ENCODE measurements at regions not wholly inside any gene's neighbourhood (a gene's known extent, or its start where the extent isn't known, plus 50 kb on each side); places are given as distances from the start of the nearest gene placed in this dataset.
A peak's percentile ranks its signal among the peaks of the same experiment; 100 is the strongest.

DNA sequence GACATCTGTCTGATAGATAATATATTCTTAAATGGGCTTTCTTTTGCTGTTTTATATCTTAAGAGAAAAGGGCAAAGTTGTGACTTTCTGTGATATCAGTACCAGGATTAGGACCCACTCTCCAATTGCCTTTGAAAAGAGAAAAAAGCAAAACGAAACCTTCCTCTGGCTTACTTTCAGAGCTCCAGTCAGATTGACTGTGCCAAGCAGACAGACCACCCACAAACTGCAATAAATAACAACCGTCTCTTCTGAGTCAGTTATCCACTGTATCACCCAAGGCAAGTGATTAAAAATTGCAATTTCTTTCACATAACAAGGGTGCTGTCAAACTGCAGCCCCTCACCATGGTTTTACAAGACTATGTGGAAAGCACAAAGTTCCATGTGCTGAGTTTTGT, 230.5 kb upstream of the SETBP1 start:
- Histone ChIP-seq H3K9ac (ENCODE audit: insufficient read depth, low read length) (no peak overlapping the region), H2AFZ (ENCODE audit: low read length) (no peak overlapping the region), H3K9me3 (ENCODE audit: control insufficient read depth, insufficient read depth, low read depth, low read length) (no peaks in the 10 kb centered on the region), H3K36me3 (ENCODE audit: control insufficient read depth, insufficient read depth, low read length) (no peaks in the 10 kb centered on the region), H4K20me1 (ENCODE audit: control insufficient read depth, extremely low read depth, insufficient read depth, low read length) (no peaks in the 10 kb centered on the region), H3K4me2 (ENCODE audit: extremely low read depth, insufficient read depth, low read length) (no peak overlapping the region), H3K27ac (ENCODE audit: insufficient read depth, low read length) (no peak overlapping the region), H3K27me3 (ENCODE audit: control insufficient read depth, insufficient read depth, low read length) (no peaks in the 10 kb centered on the region), H3K4me1 (ENCODE audit: control insufficient read depth, extremely low read depth, insufficient read depth, low read length) (no peaks in the 10 kb centered on the region), H3K79me2 (ENCODE audit: control insufficient read depth, insufficient read depth, low read length) (no peaks in the 10 kb centered on the region), H3K4me3 (replicated peaks in 1 of 4; ENCODE audit: control extremely low read depth in 1 of 4, insufficient read depth in 1 of 4, low read depth in 3 of 4, low read length in 4 of 4) (no peak overlapping the region)
- TF ChIP-seq EZH2 (IDR thresholded peaks at IDR 0.05; ENCODE audit: low read length, missing control alignments), result no peak
- TF ChIP-seq, protein P1, sequence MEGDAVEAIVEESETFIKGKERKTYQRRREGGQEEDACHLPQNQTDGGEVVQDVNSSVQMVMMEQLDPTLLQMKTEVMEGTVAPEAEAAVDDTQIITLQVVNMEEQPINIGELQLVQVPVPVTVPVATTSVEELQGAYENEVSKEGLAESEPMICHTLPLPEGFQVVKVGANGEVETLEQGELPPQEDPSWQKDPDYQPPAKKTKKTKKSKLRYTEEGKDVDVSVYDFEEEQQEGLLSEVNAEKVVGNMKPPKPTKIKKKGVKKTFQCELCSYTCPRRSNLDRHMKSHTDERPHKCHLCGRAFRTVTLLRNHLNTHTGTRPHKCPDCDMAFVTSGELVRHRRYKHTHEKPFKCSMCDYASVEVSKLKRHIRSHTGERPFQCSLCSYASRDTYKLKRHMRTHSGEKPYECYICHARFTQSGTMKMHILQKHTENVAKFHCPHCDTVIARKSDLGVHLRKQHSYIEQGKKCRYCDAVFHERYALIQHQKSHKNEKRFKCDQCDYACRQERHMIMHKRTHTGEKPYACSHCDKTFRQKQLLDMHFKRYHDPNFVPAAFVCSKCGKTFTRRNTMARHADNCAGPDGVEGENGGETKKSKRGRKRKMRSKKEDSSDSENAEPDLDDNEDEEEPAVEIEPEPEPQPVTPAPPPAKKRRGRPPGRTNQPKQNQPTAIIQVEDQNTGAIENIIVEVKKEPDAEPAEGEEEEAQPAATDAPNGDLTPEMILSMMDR (conservative IDR thresholded peaks at IDR 0.05 in 1 of 2, IDR thresholded peaks at IDR 0.05 in 1 of 2; ENCODE audit: low read depth in 1 of 2, low read length in 2 of 2), result no peak
- DNase-seq (ENCODE audit: low read depth in 2 of 2), result no peak

- H3K27me3 ChIP-seq (ENCODE audit: control insufficient read depth, insufficient read depth, low read length), result no peaks in the 10 kb centered on the region
- H3K9me3 ChIP-seq (ENCODE audit: control insufficient read depth, insufficient read depth, low read depth, low read length), result no peaks in the 10 kb centered on the region
- H3K4me3 ChIP-seq (replicated peaks in 1 of 4; ENCODE audit: control extremely low read depth in 1 of 4, insufficient read depth in 1 of 4, low read depth in 3 of 4, low read length in 4 of 4), result no peak overlapping the region
- H3K27ac ChIP-seq (ENCODE audit: insufficient read depth, low read length), result no peak overlapping the region
- H3K79me2 ChIP-seq (ENCODE audit: control insufficient read depth, insufficient read depth, low read length), result no peaks in the 10 kb centered on the region
- TF ChIP-seq, protein P1 (conservative IDR thresholded peaks at IDR 0.05 in 1 of 2, IDR thresholded peaks at IDR 0.05 in 1 of 2; ENCODE audit: low read depth in 1 of 2, low read length in 2 of 2), result no peak
- no peak for TF ChIP-seq EZH2 (IDR thresholded peaks at IDR 0.05; ENCODE audit: low read length, missing control alignments)
- no peaks in the 10 kb centered on the region for H4K20me1 ChIP-seq (ENCODE audit: control insufficient read depth, extremely low read depth, insufficient read depth, low read length)
- no peak overlapping the region for H2AFZ ChIP-seq (ENCODE audit: low read length)
- no peaks in the 10 kb centered on the region for H3K36me3 ChIP-seq (ENCODE audit: control insufficient read depth, insufficient read depth, low read length)
- no peak overlapping the region for H3K9ac ChIP-seq (ENCODE audit: insufficient read depth, low read length)
- peak; percentile 53 to 65 for DNase-seq (ENCODE audit: low read depth in 2 of 2)
- H3K4me1 ChIP-seq (ENCODE audit: control insufficient read depth, extremely low read depth, insufficient read depth, low read length), result no peaks in the 10 kb centered on the region
- H3K4me2 ChIP-seq (ENCODE audit: extremely low read depth, insufficient read depth, low read length), result no peak overlapping the region
These were observed 228.3 kb upstream of the SETBP1 start for GRCh38 chr18:44452346-44452745.

- Histone ChIP-seq H3K79me2 (ENCODE audit: control insufficient read depth, insufficient read depth, low read length) (no peaks in the 10 kb centered on the region), H3K36me3 (ENCODE audit: control insufficient read depth, insufficient read depth, low read length) (no peaks in the 10 kb centered on the region), H3K4me2 (ENCODE audit: extremely low read depth, insufficient read depth, low read length) (no peak overlapping the region), H4K20me1 (ENCODE audit: control insufficient read depth, extremely low read depth, insufficient read depth, low read length) (no peaks in the 10 kb centered on the region), H3K4me3 (replicated peaks in 1 of 4; ENCODE audit: control extremely low read depth in 1 of 4, insufficient read depth in 1 of 4, low read depth in 3 of 4, low read length in 4 of 4) (no peak overlapping the region), H3K9me3 (ENCODE audit: control insufficient read depth, insufficient read depth, low read depth, low read length) (no peaks in the 10 kb centered on the region), H3K27me3 (ENCODE audit: control insufficient read depth, insufficient read depth, low read length) (no peaks in the 10 kb centered on the region), H2AFZ (ENCODE audit: low read length) (no peak overlapping the region), H3K27ac (ENCODE audit: insufficient read depth, low read length) (no peak overlapping the region), H3K4me1 (ENCODE audit: control insufficient read depth, extremely low read depth, insufficient read depth, low read length) (no peaks in the 10 kb centered on the region), H3K9ac (ENCODE audit: insufficient read depth, low read length) (no peak overlapping the region)
- peak in 1 of 2 donors; percentile 22 for DNase-seq (ENCODE audit: low read depth in 2 of 2)
- TF ChIP-seq, protein P1 (conservative IDR thresholded peaks at IDR 0.05 in 1 of 2, IDR thresholded peaks at IDR 0.05 in 1 of 2; ENCODE audit: low read depth in 1 of 2, low read length in 2 of 2), result no peak
- TF ChIP-seq EZH2 (IDR thresholded peaks at IDR 0.05; ENCODE audit: low read length, missing control alignments), result no peak
These were observed 227.2 kb upstream of the SETBP1 start for GRCh38 chr18:44453505-44453904.
